ENCODE measurements at regions not wholly inside any gene's neighbourhood (a gene's known extent, or its start where the extent isn't known, plus 50 kb on each side); places are given as distances from the start of the nearest gene placed in this dataset.

DNA sequence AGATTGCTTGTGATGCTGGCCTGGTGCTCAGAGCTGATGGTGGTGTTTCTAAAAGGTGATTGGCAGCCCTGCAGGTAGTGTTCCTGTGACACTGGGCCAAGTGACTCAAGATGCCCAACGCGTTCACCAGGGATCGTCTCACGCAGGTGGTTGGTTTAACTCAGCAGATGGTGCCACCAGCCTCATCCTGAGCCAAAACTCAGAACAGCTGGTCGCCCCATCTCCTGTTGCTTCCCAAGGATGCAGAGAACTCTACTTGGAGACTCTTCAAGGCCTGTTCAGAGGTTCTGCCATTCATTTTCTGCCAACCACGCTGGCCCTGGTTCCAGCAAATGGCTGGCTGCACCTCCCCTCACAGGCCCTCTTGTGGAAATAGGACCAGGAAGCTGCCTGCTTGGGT is 394.4 kb downstream of the CDH26 start:
- H3K4me1 ChIP-seq, result no peaks in the 10 kb centered on the region
- H3K9me3 ChIP-seq, result no peaks in the 10 kb centered on the region; the same call in 1 of the 2 replicates
- TF ChIP-seq, protein P1, sequence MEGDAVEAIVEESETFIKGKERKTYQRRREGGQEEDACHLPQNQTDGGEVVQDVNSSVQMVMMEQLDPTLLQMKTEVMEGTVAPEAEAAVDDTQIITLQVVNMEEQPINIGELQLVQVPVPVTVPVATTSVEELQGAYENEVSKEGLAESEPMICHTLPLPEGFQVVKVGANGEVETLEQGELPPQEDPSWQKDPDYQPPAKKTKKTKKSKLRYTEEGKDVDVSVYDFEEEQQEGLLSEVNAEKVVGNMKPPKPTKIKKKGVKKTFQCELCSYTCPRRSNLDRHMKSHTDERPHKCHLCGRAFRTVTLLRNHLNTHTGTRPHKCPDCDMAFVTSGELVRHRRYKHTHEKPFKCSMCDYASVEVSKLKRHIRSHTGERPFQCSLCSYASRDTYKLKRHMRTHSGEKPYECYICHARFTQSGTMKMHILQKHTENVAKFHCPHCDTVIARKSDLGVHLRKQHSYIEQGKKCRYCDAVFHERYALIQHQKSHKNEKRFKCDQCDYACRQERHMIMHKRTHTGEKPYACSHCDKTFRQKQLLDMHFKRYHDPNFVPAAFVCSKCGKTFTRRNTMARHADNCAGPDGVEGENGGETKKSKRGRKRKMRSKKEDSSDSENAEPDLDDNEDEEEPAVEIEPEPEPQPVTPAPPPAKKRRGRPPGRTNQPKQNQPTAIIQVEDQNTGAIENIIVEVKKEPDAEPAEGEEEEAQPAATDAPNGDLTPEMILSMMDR (IDR thresholded peaks at IDR 0.05; ENCODE audit: low read depth, low read length), result no peak
- H3K36me3 ChIP-seq, result no peaks in the 10 kb centered on the region
- DNase-seq, result no peak
- no peaks in the 10 kb centered on the region for H3K27me3 ChIP-seq
- no peak overlapping the region for H3K4me3 ChIP-seq (ENCODE audit: low read depth, low read length)

DNA sequence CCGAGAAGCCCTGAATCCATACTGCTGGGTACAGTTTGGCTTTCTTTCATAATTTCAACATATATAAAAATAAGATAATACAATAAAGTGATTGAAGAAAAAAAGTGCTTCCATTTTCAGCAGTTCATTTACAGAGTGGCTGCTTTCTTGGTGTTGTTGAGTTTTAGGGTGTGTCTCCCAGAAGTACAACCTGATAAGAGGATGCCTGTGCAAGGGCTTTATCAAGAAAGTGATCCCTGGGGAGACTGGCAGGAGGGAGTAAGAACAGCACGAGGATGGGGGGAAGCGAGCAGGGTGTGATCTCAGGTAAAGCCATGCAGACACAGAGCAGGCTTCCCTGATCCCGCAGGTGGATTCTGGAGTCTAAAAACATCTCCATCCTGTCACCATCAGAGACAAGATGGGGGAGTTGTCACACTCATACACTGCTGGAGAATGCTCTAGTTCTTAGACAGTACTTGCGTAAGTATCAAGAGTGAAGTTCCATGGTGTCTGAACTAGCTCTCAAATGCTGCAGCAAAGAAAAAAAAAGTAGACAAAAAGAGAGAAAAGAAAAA is 395.9 kb downstream of the CDH26 start:
- Histone ChIP-seq H3K36me3 (no peaks in the 10 kb centered on the region), H3K4me1 (no peaks in the 10 kb centered on the region), H3K27me3 (no peaks in the 10 kb centered on the region), H3K9me3 (no peaks in the 10 kb centered on the region; the same call in 1 of the 2 replicates), H3K4me3 (ENCODE audit: low read depth, low read length) (no peak overlapping the region)
- TF ChIP-seq, protein P1 (IDR thresholded peaks at IDR 0.05; ENCODE audit: low read depth, low read length), result no peak
- DNase-seq, result no peak

DNA sequence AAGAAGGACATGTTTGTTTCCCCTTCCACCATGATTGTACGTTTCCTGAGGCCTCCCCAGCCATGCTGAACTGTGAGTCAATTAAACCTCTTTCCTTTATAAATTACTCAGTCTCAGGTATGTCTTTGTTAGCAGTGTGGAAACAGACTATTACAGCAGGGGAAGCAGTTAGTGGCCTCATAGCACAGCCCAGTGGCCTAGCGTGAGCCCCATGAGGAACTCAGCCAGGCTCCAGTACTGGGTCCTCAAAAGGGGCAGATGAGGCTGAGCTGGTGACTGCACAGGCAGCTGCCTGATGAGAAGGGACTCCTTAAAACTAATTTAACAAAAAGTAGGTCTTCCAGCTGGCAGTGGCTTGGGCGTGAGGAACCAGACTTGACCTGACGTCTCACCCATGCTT is 399.9 kb downstream of the CDH26 start:
- TF ChIP-seq, protein P1 (IDR thresholded peaks at IDR 0.05; ENCODE audit: low read depth, low read length), result no peak
- Histone ChIP-seq H3K4me1 (no peaks in the 10 kb centered on the region), H3K4me3 (ENCODE audit: low read depth, low read length) (no peak overlapping the region), H3K9me3 (no peaks in the 10 kb centered on the region), H3K36me3 (no peaks in the 10 kb centered on the region), H3K27me3 (no peaks in the 10 kb centered on the region)
- DNase-seq, result no peak

DNA sequence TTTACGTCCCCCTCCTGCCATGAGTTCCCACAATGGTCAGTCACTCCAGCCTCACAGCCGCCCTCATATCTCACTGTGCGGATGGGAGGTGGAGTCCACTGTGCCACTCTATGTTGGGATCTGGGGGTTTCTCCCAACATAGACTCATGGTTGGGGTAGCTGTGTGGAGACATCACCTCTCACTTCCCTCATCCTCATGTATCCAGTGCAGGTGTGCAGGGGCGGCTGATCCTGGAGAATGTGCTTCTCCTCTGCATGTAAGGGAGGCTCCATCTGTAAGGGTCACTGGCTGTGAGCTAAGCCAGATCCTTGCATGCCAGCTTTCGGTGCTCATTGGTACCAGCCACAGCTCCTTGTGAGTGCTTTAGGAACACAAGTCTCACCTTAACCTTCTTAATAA is 400.8 kb downstream of the CDH26 start:
- H3K36me3 ChIP-seq, result no peaks in the 10 kb centered on the region
- no peak for DNase-seq
- TF ChIP-seq, protein P1 (IDR thresholded peaks at IDR 0.05; ENCODE audit: low read depth, low read length), result no peak
- H3K27me3 ChIP-seq, result no peaks in the 10 kb centered on the region
- H3K4me1 ChIP-seq, result no peaks in the 10 kb centered on the region
- no peaks in the 10 kb centered on the region for H3K9me3 ChIP-seq
- no peak overlapping the region for H3K4me3 ChIP-seq (ENCODE audit: low read depth, low read length)

DNA sequence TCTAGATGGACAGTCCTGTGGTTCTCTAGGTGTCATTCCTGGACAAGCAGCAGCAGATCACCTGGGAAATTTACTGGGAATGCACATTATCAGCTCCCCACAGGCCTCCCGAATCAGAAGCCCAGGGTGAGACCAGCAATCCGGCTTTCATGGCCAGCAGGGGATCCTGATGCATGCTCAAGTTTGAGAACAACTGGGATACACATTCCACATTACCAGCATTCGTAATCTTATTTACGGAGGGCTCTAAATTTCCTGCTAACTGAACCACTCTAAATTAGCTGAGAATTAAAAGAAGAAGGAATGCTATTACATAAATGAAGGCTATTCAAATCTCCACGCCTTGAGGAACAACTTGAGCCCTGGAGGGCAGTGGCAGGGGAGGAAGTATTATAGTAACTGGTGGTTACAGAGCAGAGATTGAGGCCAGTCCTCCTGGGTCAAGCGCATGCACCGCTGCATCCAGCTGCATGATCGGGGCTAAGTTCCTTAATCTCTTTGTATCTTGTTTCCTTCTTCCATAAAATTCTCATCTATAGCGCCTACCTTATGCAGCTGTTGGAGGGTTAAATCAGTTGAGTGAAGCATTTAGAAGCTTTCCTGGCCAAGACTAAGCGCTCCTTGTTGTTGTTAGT is 403.7 kb downstream of the CDH26 start:
- Histone ChIP-seq H3K36me3 (no peaks in the 10 kb centered on the region), H3K9me3 (no peaks in the 10 kb centered on the region)

DNA sequence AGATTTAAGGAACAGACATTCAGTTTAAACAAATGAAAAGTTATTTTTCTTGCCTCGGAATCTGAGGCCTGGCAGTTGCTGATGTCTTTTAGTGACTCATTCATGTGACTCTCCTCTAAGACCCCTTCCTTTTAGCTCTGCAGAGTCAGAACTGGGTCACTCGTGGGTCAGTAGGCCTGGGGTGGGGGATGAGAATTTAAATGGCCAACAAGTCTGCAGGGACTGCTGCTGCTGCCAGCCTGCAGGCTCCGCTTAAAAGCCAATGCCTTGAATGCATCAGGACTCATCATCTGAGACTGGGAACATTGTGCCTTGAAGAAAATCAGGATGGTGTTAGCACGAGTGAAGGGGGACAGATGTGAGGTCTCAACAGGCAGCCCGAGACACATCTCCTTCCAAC is 404.3 kb downstream of the CDH26 start:
- Histone ChIP-seq H3K4me1 (no peaks in the 10 kb centered on the region), H3K4me3 (ENCODE audit: low read depth, low read length) (no peak overlapping the region), H3K27me3 (no peaks in the 10 kb centered on the region), H3K9me3 (no peaks in the 10 kb centered on the region), H3K36me3 (no peaks in the 10 kb centered on the region)
- TF ChIP-seq, protein P1 (IDR thresholded peaks at IDR 0.05; ENCODE audit: low read depth, low read length), result no peak
- DNase-seq, result no peak

More for the DNA sequence above, 403.7 kb downstream of the CDH26 start:
- no peaks in the 10 kb centered on the region for H3K4me1 ChIP-seq
- TF ChIP-seq, protein P1 (IDR thresholded peaks at IDR 0.05; ENCODE audit: low read depth, low read length), result no peak
- H3K4me3 ChIP-seq (ENCODE audit: low read depth, low read length), result no peak overlapping the region
- no peak for DNase-seq
- no peaks in the 10 kb centered on the region for H3K27me3 ChIP-seq
